GM23338 (cell line): ENCODE measurements at regions not wholly inside any gene's neighbourhood (a gene's known extent, or its start where the extent isn't known, plus 50 kb on each side); places are given as distances from the start of the nearest gene placed in this dataset.

Source experiments
- ATAC-seq: fragments of 200-7000 bp; cut with Tn5 transposase; 3 replicates; pipeline ENCODE4 v1.9.1; 2020
- DNase-seq: peaks from one replicate; pipeline ENCODE4 v3.0.0-alpha.2; 2015; ENCODE audit warnings: low spot score
- H2AFZ ChIP-seq: fragments of 200-600 bp; sonication (generic); 2 replicates; pipeline ENCODE4 v1.8.0; 2016; ENCODE audit warnings: antibody characterized with exemption, mild to moderate bottlenecking, moderate library complexity
- H3F3A ChIP-seq: fragments of 200-600 bp; sonication (generic); replicated peaks from 2 replicates; pipeline ENCODE4 v1.8.0; 2017; ENCODE audit warnings: antibody characterized with exemption, mixed run types, low read depth
- H3K27ac ChIP-seq: fragments of 200-600 bp; sonication (generic); 2 replicates; pipeline ENCODE4 v1.6.1; 2016; ENCODE audit warnings: low read depth
- H3K27me3 ChIP-seq: fragments of 200-600 bp; sonication (generic); 2 replicates; pipeline ENCODE4 v1.8.0; 2016; ENCODE audit warnings: mild to moderate bottlenecking, mixed run types, moderate library complexity; ENCODE audit not compliant: insufficient read depth
- H3K36me3 ChIP-seq: fragments of 200-600 bp; sonication (generic); 2 replicates; pipeline ENCODE4 v1.8.0; 2016; ENCODE audit warnings: mild to moderate bottlenecking; ENCODE audit not compliant: insufficient read depth
- H3K4me1 ChIP-seq: fragments of 200-600 bp; sonication (generic); 2 replicates; pipeline ENCODE4 v1.8.0; 2016; ENCODE audit warnings: mild to moderate bottlenecking, moderate library complexity; ENCODE audit not compliant: insufficient read depth
- H3K4me2 ChIP-seq: fragments of 200-600 bp; sonication (generic); 2 replicates; pipeline ENCODE4 v1.7.1; 2017; ENCODE audit warnings: mixed run types
- H3K4me3 ChIP-seq: fragments of 200-600 bp; sonication (generic); 2 replicates; pipeline ENCODE4 v1.6.1; 2016; ENCODE audit warnings: mixed run types
- H3K79me2 ChIP-seq: fragments of 200-600 bp; sonication (generic); replicated peaks from 2 replicates; pipeline ENCODE4 v1.8.0; 2017; ENCODE audit warnings: mild to moderate bottlenecking; ENCODE audit not compliant: insufficient read depth
- H3K9me2 ChIP-seq: fragments of 200-600 bp; sonication (generic); 2 replicates; pipeline ENCODE4 v1.8.0; 2017; ENCODE audit not compliant: insufficient read depth
- H4K20me1 ChIP-seq: fragments of 200-600 bp; sonication (generic); replicated peaks from 2 replicates; pipeline ENCODE4 v1.8.0; 2017; ENCODE audit warnings: mild to moderate bottlenecking; ENCODE audit not compliant: insufficient read depth
- H3K27ac Mint-ChIP-seq: 2 replicates; pipeline ENCODE4 v1.8.0; 2020; ENCODE audit warnings: inconsistent platforms, mild to moderate bottlenecking, moderate library complexity, mixed read lengths
- H3K27me3 Mint-ChIP-seq: 3 replicates; pipeline ENCODE4 v1.8.0; 2022; ENCODE audit warnings: low read depth, mild to moderate bottlenecking, moderate library complexity, mixed read lengths, inconsistent platforms; ENCODE audit not compliant: insufficient read depth, poor library complexity
- H3K36me3 Mint-ChIP-seq: 3 replicates; pipeline ENCODE4 v1.8.0; 2021; ENCODE audit warnings: low read depth, mild to moderate bottlenecking, inconsistent platforms, moderate library complexity, mixed read lengths
- H3K4me1 Mint-ChIP-seq: 3 replicates; pipeline ENCODE4 v1.8.0; 2020; ENCODE audit warnings: mild to moderate bottlenecking, inconsistent platforms, mixed read lengths
- H3K4me3 Mint-ChIP-seq: 3 replicates; pipeline ENCODE4 v1.8.0; 2021; ENCODE audit warnings: moderate library complexity, mild to moderate bottlenecking, inconsistent platforms, mixed read lengths
- H3K9me3 Mint-ChIP-seq: 3 replicates; pipeline ENCODE4 v1.8.0; 2020; ENCODE audit warnings: moderate library complexity, mild to moderate bottlenecking, inconsistent platforms, mixed read lengths
- CREB1 ChIP-seq: fragments of 250-450 bp; sonication (Bioruptor Pico); IDR thresholded peaks from 2 replicates; pipeline ENCODE4 v1.5.0; 2020; ENCODE audit warnings: low read depth, mild to moderate bottlenecking, moderate library complexity
- EZH2 ChIP-seq: fragments of 200-600 bp; sonication (generic); IDR thresholded peaks from one replicate; pipeline ENCODE4 v1.8.0; 2017; ENCODE audit warnings: antibody characterized with exemption, mild to moderate bottlenecking, low read depth; ENCODE audit not compliant: unreplicated experiment
- EZH2phosphoT487 ChIP-seq: fragments of 200-600 bp; sonication (generic); IDR thresholded peaks from one replicate; pipeline ENCODE4 v1.8.1; 2018; ENCODE audit warnings: antibody characterized with exemption; ENCODE audit not compliant: unreplicated experiment
- JUNB ChIP-seq: IDR thresholded peaks from one replicate; pipeline ENCODE4 v1.6.1; 2016; ENCODE audit warnings: antibody characterized with exemption; ENCODE audit not compliant: unreplicated experiment
- NANOG ChIP-seq: IDR thresholded peaks from 2 replicates; pipeline ENCODE4 v1.6.1; 2016; ENCODE audit warnings: antibody characterized with exemption, borderline replicate concordance
- POLR2AphosphoS5 ChIP-seq: IDR thresholded peaks from 2 replicates; pipeline ENCODE4 v1.6.1; 2016; ENCODE audit warnings: antibody characterized with exemption, low read depth
- STAT1 ChIP-seq: IDR thresholded peaks from one replicate; pipeline ENCODE4 v1.6.1; 2016; ENCODE audit warnings: antibody characterized with exemption; ENCODE audit not compliant: unreplicated experiment
- ZNF114 ChIP-seq: fragments of 250-450 bp; sonication (Bioruptor Pico); IDR thresholded peaks from 2 replicates; pipeline ENCODE4 v1.5.0; 2020; ENCODE audit warnings: mild to moderate bottlenecking, moderate library complexity
- ZNF331 ChIP-seq: fragments of 250-450 bp; sonication (Bioruptor Pico); IDR thresholded peaks from 2 replicates; pipeline ENCODE4 v1.5.0; 2020; ENCODE audit warnings: low read depth, mild to moderate bottlenecking, moderate library complexity
- TF ChIP-seq, protein P1 (sequence below): fragments of 250-450 bp; sonication (Bioruptor Pico); IDR thresholded peaks from 2 replicates; pipeline ENCODE4 v1.5.0; 2020; ENCODE audit warnings: mild to moderate bottlenecking, moderate library complexity
- TF ChIP-seq, protein P2 (sequence below): IDR thresholded peaks from 2 replicates; pipeline ENCODE4 v1.6.1; 2016; ENCODE audit warnings: antibody characterized with exemption
- TF ChIP-seq, protein P3 (sequence below): IDR thresholded peaks from one replicate; pipeline ENCODE4 v1.6.1; 2018; ENCODE audit warnings: antibody characterized with exemption; ENCODE audit not compliant: unreplicated experiment
- TF ChIP-seq, protein P4 (sequence below), 2 experiments: fragments of 200-600 bp in 1 of 2; sonication (generic) in 1 of 2; conservative IDR thresholded peaks; 2 replicates each; pipeline versions ENCODE4 v1.5.1 to v1.6.1; 2016 to 2017; ENCODE audit warnings: antibody characterized with exemption in 2 of 2, low read depth in 2 of 2, mild to moderate bottlenecking in 2 of 2, moderate library complexity in 1 of 2

DNA sequence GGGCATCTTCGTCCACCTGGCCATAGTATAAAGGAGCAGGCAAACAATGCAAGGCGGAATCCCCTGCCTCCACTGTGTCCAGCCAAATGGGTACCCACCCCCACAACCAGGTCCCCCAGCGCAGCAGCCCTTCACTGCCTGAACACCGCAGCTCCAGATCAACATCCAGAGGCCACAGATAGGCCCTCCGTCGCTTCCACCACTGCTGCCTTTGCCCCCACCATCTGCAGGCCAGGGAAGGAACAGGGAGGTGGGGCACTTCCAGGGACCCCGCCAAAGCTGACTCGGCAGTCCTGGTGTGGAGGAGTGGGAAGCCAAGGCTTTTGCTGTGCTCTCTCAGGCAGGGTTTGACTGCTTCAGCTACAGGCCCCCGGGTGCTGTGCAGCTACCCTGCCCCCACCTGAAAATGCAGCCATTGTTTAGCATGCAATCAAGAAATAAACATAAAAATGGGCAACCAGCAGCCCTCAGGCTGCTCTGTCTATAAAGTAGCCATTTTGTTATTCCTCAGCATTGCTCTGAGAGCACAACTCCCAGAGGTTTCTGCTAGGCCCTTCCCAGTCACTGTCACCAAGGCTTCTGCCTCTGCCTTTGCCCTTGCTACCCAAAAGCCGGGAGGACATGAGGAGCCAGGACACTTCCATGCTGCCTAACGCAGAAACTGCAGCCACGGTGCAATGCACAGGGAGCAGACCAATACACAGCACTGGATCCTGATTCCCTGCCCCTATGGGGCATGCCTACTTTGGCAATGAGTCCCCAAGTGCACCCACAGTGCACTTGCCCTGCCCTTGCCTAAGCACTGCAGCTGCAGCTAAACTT is 733.2 kb upstream of the KLHL1 start:
- Histone ChIP-seq H3K4me2 (no peak overlapping the region), H3K27ac (no peak overlapping the region), H2AFZ (peak overlapping the region; percentile 87), H3K9me2 (no peaks in the 10 kb centered on the region), H3F3A (no peaks in the 10 kb centered on the region), H3K4me3 (no peak overlapping the region), H3K36me3 (no peaks in the 10 kb centered on the region), H3K27me3 (no peaks in the 10 kb centered on the region), H3K4me1 (no peaks in the 10 kb centered on the region), H4K20me1 (no peaks in the 10 kb centered on the region; the same call in 1 of the 2 replicates), H3K79me2 (no peaks in the 10 kb centered on the region)
- TF ChIP-seq STAT1 (no peak), NANOG (no peak), ZNF331 (CRISPR knock-in tag) (no peak), EZH2phosphoT487 (no peak), POLR2AphosphoS5 (no peak), EZH2 (no peak), CREB1 (CRISPR knock-in tag) (no peak), ZNF114 (CRISPR knock-in tag) (no peak), JUNB (no peak)
- TF ChIP-seq, protein P1, sequence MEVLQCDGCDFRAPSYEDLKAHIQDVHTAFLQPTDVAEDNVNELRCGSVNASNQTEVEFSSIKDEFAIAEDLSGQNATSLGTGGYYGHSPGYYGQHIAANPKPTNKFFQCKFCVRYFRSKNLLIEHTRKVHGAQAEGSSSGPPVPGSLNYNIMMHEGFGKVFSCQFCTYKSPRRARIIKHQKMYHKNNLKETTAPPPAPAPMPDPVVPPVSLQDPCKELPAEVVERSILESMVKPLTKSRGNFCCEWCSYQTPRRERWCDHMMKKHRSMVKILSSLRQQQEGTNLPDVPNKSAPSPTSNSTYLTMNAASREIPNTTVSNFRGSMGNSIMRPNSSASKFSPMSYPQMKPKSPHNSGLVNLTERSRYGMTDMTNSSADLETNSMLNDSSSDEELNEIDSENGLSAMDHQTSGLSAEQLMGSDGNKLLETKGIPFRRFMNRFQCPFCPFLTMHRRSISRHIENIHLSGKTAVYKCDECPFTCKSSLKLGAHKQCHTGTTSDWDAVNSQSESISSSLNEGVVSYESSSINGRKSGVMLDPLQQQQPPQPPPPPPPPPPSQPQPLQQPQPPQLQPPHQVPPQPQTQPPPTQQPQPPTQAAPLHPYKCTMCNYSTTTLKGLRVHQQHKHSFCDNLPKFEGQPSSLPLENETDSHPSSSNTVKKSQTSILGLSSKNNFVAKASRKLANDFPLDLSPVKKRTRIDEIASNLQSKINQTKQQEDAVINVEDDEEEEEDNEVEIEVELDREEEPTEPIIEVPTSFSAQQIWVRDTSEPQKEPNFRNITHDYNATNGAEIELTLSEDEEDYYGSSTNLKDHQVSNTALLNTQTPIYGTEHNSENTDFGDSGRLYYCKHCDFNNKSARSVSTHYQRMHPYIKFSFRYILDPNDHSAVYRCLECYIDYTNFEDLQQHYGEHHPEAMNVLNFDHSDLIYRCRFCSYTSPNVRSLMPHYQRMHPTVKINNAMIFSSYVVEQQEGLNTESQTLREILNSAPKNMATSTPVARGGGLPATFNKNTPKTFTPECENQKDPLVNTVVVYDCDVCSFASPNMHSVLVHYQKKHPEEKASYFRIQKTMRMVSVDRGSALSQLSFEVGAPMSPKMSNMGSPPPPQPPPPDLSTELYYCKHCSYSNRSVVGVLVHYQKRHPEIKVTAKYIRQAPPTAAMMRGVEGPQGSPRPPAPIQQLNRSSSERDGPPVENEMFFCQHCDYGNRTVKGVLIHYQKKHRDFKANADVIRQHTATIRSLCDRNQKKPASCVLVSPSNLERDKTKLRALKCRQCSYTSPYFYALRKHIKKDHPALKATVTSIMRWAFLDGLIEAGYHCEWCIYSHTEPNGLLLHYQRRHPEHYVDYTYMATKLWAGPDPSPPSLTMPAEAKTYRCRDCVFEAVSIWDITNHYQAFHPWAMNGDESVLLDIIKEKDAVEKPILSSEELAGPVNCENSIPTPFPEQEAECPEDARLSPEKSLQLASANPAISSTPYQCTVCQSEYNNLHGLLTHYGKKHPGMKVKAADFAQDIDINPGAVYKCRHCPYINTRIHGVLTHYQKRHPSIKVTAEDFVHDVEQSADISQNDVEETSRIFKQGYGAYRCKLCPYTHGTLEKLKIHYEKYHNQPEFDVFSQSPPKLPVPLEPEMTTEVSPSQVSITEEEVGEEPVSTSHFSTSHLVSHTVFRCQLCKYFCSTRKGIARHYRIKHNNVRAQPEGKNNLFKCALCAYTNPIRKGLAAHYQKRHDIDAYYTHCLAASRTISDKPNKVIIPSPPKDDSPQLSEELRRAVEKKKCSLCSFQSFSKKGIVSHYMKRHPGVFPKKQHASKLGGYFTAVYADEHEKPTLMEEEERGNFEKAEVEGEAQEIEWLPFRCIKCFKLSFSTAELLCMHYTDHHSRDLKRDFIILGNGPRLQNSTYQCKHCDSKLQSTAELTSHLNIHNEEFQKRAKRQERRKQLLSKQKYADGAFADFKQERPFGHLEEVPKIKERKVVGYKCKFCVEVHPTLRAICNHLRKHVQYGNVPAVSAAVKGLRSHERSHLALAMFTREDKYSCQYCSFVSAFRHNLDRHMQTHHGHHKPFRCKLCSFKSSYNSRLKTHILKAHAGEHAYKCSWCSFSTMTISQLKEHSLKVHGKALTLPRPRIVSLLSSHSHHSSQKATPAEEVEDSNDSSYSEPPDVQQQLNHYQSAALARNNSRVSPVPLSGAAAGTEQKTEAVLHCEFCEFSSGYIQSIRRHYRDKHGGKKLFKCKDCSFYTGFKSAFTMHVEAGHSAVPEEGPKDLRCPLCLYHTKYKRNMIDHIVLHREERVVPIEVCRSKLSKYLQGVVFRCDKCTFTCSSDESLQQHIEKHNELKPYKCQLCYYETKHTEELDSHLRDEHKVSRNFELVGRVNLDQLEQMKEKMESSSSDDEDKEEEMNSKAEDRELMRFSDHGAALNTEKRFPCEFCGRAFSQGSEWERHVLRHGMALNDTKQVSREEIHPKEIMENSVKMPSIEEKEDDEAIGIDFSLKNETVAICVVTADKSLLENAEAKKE, result no peak
- TF ChIP-seq, protein P2, sequence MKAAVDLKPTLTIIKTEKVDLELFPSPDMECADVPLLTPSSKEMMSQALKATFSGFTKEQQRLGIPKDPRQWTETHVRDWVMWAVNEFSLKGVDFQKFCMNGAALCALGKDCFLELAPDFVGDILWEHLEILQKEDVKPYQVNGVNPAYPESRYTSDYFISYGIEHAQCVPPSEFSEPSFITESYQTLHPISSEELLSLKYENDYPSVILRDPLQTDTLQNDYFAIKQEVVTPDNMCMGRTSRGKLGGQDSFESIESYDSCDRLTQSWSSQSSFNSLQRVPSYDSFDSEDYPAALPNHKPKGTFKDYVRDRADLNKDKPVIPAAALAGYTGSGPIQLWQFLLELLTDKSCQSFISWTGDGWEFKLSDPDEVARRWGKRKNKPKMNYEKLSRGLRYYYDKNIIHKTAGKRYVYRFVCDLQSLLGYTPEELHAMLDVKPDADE, result no peak
- TF ChIP-seq, protein P3, sequence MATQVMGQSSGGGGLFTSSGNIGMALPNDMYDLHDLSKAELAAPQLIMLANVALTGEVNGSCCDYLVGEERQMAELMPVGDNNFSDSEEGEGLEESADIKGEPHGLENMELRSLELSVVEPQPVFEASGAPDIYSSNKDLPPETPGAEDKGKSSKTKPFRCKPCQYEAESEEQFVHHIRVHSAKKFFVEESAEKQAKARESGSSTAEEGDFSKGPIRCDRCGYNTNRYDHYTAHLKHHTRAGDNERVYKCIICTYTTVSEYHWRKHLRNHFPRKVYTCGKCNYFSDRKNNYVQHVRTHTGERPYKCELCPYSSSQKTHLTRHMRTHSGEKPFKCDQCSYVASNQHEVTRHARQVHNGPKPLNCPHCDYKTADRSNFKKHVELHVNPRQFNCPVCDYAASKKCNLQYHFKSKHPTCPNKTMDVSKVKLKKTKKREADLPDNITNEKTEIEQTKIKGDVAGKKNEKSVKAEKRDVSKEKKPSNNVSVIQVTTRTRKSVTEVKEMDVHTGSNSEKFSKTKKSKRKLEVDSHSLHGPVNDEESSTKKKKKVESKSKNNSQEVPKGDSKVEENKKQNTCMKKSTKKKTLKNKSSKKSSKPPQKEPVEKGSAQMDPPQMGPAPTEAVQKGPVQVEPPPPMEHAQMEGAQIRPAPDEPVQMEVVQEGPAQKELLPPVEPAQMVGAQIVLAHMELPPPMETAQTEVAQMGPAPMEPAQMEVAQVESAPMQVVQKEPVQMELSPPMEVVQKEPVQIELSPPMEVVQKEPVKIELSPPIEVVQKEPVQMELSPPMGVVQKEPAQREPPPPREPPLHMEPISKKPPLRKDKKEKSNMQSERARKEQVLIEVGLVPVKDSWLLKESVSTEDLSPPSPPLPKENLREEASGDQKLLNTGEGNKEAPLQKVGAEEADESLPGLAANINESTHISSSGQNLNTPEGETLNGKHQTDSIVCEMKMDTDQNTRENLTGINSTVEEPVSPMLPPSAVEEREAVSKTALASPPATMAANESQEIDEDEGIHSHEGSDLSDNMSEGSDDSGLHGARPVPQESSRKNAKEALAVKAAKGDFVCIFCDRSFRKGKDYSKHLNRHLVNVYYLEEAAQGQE, result no peak
- TF ChIP-seq, protein P4, sequence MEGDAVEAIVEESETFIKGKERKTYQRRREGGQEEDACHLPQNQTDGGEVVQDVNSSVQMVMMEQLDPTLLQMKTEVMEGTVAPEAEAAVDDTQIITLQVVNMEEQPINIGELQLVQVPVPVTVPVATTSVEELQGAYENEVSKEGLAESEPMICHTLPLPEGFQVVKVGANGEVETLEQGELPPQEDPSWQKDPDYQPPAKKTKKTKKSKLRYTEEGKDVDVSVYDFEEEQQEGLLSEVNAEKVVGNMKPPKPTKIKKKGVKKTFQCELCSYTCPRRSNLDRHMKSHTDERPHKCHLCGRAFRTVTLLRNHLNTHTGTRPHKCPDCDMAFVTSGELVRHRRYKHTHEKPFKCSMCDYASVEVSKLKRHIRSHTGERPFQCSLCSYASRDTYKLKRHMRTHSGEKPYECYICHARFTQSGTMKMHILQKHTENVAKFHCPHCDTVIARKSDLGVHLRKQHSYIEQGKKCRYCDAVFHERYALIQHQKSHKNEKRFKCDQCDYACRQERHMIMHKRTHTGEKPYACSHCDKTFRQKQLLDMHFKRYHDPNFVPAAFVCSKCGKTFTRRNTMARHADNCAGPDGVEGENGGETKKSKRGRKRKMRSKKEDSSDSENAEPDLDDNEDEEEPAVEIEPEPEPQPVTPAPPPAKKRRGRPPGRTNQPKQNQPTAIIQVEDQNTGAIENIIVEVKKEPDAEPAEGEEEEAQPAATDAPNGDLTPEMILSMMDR (conservative IDR thresholded peaks at IDR 0.05; ENCODE audit: low read depth in 2 of 2), result no peak
- Mint-ChIP-seq H3K4me1 (peaks cover 16% of the 10 kb centered on the region), H3K36me3 (no peaks in the 10 kb centered on the region), H3K27ac (no peak overlapping the region), H3K27me3 (peaks cover 5% of the 10 kb centered on the region), H3K9me3 (no peaks in the 10 kb centered on the region; the same call in 1 of the 3 replicates), H3K4me3 (no peak overlapping the region)
- no peak for DNase-seq
- ATAC-seq, result peak; percentile 26
